ENCODE measurements at regions not wholly inside any gene's neighbourhood (a gene's known extent, or its start where the extent isn't known, plus 50 kb on each side); places are given as distances from the start of the nearest gene placed in this dataset.
A peak's percentile ranks its signal among the peaks of the same experiment; 100 is the strongest.

DNA sequence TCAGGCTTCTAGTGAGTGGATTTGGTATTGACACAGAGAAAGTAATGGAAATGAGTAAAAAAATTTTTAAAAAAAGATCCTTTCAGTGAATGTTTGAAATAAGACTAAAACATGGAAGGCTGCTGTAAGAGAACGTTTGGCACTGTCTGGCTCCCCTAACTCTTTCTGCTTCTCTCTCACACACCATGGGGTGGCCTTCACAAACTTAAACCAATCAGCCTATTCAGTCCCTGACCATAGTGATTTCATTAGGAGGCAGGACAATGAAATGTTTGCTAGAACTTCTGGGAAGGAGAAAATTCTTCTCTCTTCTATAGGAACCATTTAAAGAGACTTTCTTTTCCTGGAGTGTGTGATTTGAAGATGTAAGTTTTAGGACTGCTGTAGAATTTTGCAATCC is 84.2 kb upstream of the GRIN2B start:
- H2BK15ac ChIP-seq (replicated peaks; ENCODE audit: low read depth) = no peak overlapping the region
- no CpG with 5 or more reads among the region's 1 CpG for WGBS (ENCODE audit: extremely low coverage, insufficient coverage, low lambda C conversion rate)
- H3K27me3 ChIP-seq (ENCODE audit: insufficient read depth, low read length, poor library complexity) = no peaks in the 10 kb centered on the region
- H4K8ac ChIP-seq (ENCODE audit: low read depth, low read length) = no peak overlapping the region
- no peak overlapping the region for H3K4ac ChIP-seq (ENCODE audit: low read depth, low read length)
- H2AK5ac ChIP-seq (ENCODE audit: low read length) = no peak overlapping the region
- H3K56ac ChIP-seq (ENCODE audit: low read length) = no peak overlapping the region
- H3K79me2 ChIP-seq (ENCODE audit: control insufficient read depth, insufficient read depth, low read length) = no peaks in the 10 kb centered on the region
- no peak overlapping the region for H3K18ac ChIP-seq (ENCODE audit: low read length)
- no peak overlapping the region for H2BK120ac ChIP-seq (ENCODE audit: low read depth, low read length)
- H2BK5ac ChIP-seq (ENCODE audit: low read length) = no peak overlapping the region
- H3K27ac ChIP-seq (ENCODE audit: low read depth, low read length) = no peak overlapping the region
- no peak overlapping the region for H3K23ac ChIP-seq (ENCODE audit: low read length)
- no peak overlapping the region for H3K9ac ChIP-seq (ENCODE audit: low read length)
- no peak overlapping the region for H3K4me3 ChIP-seq (ENCODE audit: low read length)
- no peak for DNase-seq
- H4K5ac ChIP-seq (ENCODE audit: low read length) = no peak overlapping the region
- no peak overlapping the region for H3K4me2 ChIP-seq (ENCODE audit: low read length)
- no peaks in the 10 kb centered on the region for H3K4me1 ChIP-seq (ENCODE audit: control insufficient read depth, low read depth, low read length)
- no peaks in the 10 kb centered on the region for H3K79me1 ChIP-seq (ENCODE audit: low read length)
- no peaks in the 10 kb centered on the region for H3K36me3 ChIP-seq (ENCODE audit: control insufficient read depth, insufficient read depth, low read length)

DNA sequence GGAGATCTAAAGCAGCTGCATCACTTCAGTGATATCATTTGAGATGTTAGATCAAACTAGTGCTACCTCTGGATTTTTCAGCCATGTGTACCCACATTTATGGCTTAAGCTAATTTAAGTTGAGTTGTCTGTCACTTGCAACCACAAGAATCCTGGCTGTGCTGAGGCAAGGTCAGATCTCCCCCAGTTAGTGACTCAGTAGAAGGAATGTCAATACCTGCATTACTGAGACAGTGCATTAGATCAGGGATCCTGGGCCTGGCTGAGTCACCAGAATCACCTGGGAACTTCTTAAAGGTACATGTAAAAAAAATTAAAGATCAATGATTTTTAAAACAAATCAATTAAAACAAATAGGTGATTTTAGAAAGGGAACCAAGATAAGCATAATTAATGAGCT is 84.6 kb upstream of the GRIN2B start:
- DNase-seq = peak; percentile 56
- Histone ChIP-seq H3K27me3 (ENCODE audit: insufficient read depth, low read length, poor library complexity) (no peaks in the 10 kb centered on the region), H3K56ac (ENCODE audit: low read length) (no peak overlapping the region), H4K5ac (ENCODE audit: low read length) (no peak overlapping the region), H3K79me1 (ENCODE audit: low read length) (no peaks in the 10 kb centered on the region), H2BK5ac (ENCODE audit: low read length) (no peak overlapping the region), H3K4me1 (ENCODE audit: control insufficient read depth, low read depth, low read length) (no peaks in the 10 kb centered on the region), H3K4me2 (ENCODE audit: low read length) (no peak overlapping the region), H2AK5ac (ENCODE audit: low read length) (no peak overlapping the region), H4K8ac (ENCODE audit: low read depth, low read length) (no peak overlapping the region), H3K4me3 (ENCODE audit: low read length) (no peak overlapping the region), H2BK120ac (ENCODE audit: low read depth, low read length) (no peak overlapping the region), H3K23ac (ENCODE audit: low read length) (no peak overlapping the region), H3K18ac (ENCODE audit: low read length) (no peak overlapping the region), H2BK15ac (replicated peaks; ENCODE audit: low read depth) (no peak overlapping the region), H3K9ac (ENCODE audit: low read length) (no peak overlapping the region), H3K4ac (ENCODE audit: low read depth, low read length) (no peak overlapping the region), H3K79me2 (ENCODE audit: control insufficient read depth, insufficient read depth, low read length) (no peaks in the 10 kb centered on the region), H3K27ac (ENCODE audit: low read depth, low read length) (no peak overlapping the region), H3K36me3 (ENCODE audit: control insufficient read depth, insufficient read depth, low read length) (no peaks in the 10 kb centered on the region)

DNA sequence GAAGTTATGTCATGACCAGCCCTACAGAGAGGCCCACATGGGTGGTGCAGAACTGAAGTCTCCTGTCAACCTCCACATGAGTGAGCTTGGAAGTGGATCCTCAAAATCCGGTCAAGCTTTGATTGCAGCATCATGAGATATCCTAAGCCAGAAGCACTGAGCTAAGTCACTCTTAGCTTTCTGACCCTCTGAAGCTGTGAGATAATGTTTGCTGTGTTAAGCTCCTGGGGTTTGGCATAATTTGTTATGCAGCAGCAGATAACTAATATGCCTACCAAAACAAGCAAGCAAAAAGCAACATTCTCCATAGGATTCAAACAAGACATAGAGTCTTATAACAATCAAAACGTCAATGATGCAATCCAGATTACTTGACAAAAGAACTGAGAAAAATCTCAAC is 87.6 kb upstream of the GRIN2B start:
- no peak overlapping the region for H4K8ac ChIP-seq (ENCODE audit: low read depth, low read length)
- WGBS (ENCODE audit: extremely low coverage, insufficient coverage, low lambda C conversion rate) = no CpG with 5 or more reads among the region's 2 CpGs
- H3K9ac ChIP-seq (ENCODE audit: low read length) = no peak overlapping the region
- no peak overlapping the region for H3K4me2 ChIP-seq (ENCODE audit: low read length)
- no peaks in the 10 kb centered on the region for H3K27me3 ChIP-seq (ENCODE audit: insufficient read depth, low read length, poor library complexity)
- DNase-seq = no peak
- no peak overlapping the region for H4K5ac ChIP-seq (ENCODE audit: low read length)
- H3K4ac ChIP-seq (ENCODE audit: low read depth, low read length) = no peak overlapping the region
- H2AK5ac ChIP-seq (ENCODE audit: low read length) = no peak overlapping the region
- no peak overlapping the region for H3K4me3 ChIP-seq (ENCODE audit: low read length)
- no peak overlapping the region for H3K27ac ChIP-seq (ENCODE audit: low read depth, low read length)
- H3K79me2 ChIP-seq (ENCODE audit: control insufficient read depth, insufficient read depth, low read length) = no peaks in the 10 kb centered on the region
- H3K56ac ChIP-seq (ENCODE audit: low read length) = no peak overlapping the region
- H3K18ac ChIP-seq (ENCODE audit: low read length) = no peak overlapping the region
- no peak overlapping the region for H2BK5ac ChIP-seq (ENCODE audit: low read length)
- no peaks in the 10 kb centered on the region for H3K79me1 ChIP-seq (ENCODE audit: low read length)
- H3K36me3 ChIP-seq (ENCODE audit: control insufficient read depth, insufficient read depth, low read length) = no peaks in the 10 kb centered on the region
- no peak overlapping the region for H2BK120ac ChIP-seq (ENCODE audit: low read depth, low read length)
- H3K23ac ChIP-seq (ENCODE audit: low read length) = no peak overlapping the region
- no peaks in the 10 kb centered on the region for H3K4me1 ChIP-seq (ENCODE audit: control insufficient read depth, low read depth, low read length)
- no peak overlapping the region for H2BK15ac ChIP-seq (replicated peaks; ENCODE audit: low read depth)

DNA sequence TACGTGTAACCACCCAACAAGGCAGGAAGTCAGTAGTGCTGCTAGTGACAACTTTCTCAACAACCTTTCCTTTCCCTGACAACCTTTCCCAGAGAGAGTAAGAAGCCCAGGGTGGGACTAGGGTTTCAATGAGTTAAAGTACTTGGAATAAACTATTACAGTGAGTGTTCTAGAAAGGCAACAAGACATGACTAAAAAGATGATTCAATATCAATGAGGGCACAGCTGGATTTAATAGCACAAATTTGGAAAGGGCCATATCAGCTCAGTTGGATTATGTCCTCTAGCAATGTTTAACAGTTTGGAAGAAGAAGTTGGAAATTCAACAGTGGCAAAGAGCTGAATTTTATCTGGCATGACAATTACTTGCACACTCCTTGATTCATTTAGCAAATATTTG is 90.4 kb upstream of the GRIN2B start:
- Histone ChIP-seq H2BK120ac (ENCODE audit: low read depth, low read length) (no peak overlapping the region), H3K27me3 (ENCODE audit: insufficient read depth, low read length, poor library complexity) (no peaks in the 10 kb centered on the region), H3K36me3 (ENCODE audit: control insufficient read depth, insufficient read depth, low read length) (no peaks in the 10 kb centered on the region), H3K79me1 (ENCODE audit: low read length) (no peaks in the 10 kb centered on the region), H3K23ac (ENCODE audit: low read length) (no peak overlapping the region), H2AK5ac (ENCODE audit: low read length) (no peak overlapping the region), H3K79me2 (ENCODE audit: control insufficient read depth, insufficient read depth, low read length) (no peaks in the 10 kb centered on the region), H3K4ac (ENCODE audit: low read depth, low read length) (no peak overlapping the region), H3K56ac (ENCODE audit: low read length) (no peak overlapping the region), H3K27ac (ENCODE audit: low read depth, low read length) (no peak overlapping the region), H2BK15ac (replicated peaks; ENCODE audit: low read depth) (no peak overlapping the region), H3K4me3 (ENCODE audit: low read length) (no peak overlapping the region), H3K4me2 (ENCODE audit: low read length) (no peak overlapping the region), H3K4me1 (ENCODE audit: control insufficient read depth, low read depth, low read length) (no peaks in the 10 kb centered on the region), H3K9ac (ENCODE audit: low read length) (no peak overlapping the region), H4K8ac (ENCODE audit: low read depth, low read length) (no peak overlapping the region), H2BK5ac (ENCODE audit: low read length) (no peak overlapping the region), H4K5ac (ENCODE audit: low read length) (no peak overlapping the region), H3K18ac (ENCODE audit: low read length) (no peak overlapping the region)
- no peak for DNase-seq
- no CpG with 5 or more reads among the region's 1 CpG for WGBS (ENCODE audit: extremely low coverage, insufficient coverage, low lambda C conversion rate)

DNA sequence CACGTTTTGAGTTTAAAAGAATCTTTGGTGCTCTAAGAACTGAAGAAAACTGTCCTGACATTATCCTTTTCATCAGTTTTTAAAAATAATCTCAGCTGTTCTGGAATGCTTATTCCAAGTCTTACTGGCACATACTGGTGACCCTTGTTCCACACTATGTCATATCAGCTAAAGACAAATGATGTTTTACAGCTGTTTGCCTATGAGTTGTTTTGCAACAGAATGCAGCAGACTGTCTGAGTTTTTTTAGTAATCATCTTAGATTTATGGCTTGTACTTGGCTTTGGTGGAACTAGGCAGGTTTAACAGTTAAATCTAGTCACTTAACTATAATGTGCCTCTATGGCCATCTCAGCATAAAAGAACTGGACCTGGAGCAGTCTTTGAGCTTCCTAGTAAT is 91.6 kb upstream of the GRIN2B start:
- Histone ChIP-seq H3K27ac (ENCODE audit: low read depth, low read length) (no peak overlapping the region), H3K79me1 (ENCODE audit: low read length) (no peaks in the 10 kb centered on the region), H4K8ac (ENCODE audit: low read depth, low read length) (no peak overlapping the region), H3K18ac (ENCODE audit: low read length) (no peak overlapping the region), H3K4me2 (ENCODE audit: low read length) (no peak overlapping the region), H3K36me3 (ENCODE audit: control insufficient read depth, insufficient read depth, low read length) (no peaks in the 10 kb centered on the region), H2BK15ac (replicated peaks; ENCODE audit: low read depth) (no peak overlapping the region), H3K4me1 (ENCODE audit: control insufficient read depth, low read depth, low read length) (no peaks in the 10 kb centered on the region), H3K27me3 (ENCODE audit: insufficient read depth, low read length, poor library complexity) (no peaks in the 10 kb centered on the region), H3K56ac (ENCODE audit: low read length) (no peak overlapping the region), H2BK120ac (ENCODE audit: low read depth, low read length) (no peak overlapping the region), H4K5ac (ENCODE audit: low read length) (no peak overlapping the region), H3K4me3 (ENCODE audit: low read length) (no peak overlapping the region), H3K4ac (ENCODE audit: low read depth, low read length) (no peak overlapping the region), H3K79me2 (ENCODE audit: control insufficient read depth, insufficient read depth, low read length) (no peaks in the 10 kb centered on the region), H2BK5ac (ENCODE audit: low read length) (no peak overlapping the region), H2AK5ac (ENCODE audit: low read length) (no peak overlapping the region), H3K23ac (ENCODE audit: low read length) (no peak overlapping the region), H3K9ac (ENCODE audit: low read length) (no peak overlapping the region)
- DNase-seq = no peak
- WGBS (ENCODE audit: extremely low coverage, insufficient coverage, low lambda C conversion rate) = 100% methylated on average over 1 of the region's 1 CpG

DNA sequence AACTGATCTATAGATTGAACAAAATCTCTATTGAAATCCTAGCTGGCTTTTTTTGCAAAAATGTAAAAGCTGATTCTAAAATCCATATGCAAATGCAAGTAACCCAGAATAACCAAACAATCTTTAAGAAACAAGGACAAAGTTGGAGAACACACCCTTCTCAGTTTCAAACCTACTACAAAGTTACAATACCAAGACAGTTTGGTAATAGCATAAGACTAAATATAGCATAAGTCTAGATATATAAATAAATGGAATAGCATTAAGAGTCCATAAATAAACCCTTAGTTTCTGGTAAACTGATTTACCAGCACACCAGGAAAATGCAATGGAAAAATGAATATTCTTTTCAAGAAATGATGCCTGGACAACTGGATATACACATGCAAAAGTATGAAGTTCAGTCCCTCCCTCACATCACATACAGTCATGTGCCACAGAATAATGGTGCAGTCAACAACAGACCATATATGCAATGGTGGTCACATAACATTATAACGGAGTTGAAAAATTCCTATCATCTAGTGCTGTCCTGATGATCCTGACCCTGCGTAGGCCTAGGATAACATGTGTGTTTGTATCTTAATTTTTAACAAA is 94.5 kb upstream of the GRIN2B start:
- WGBS (ENCODE audit: extremely low coverage, insufficient coverage, low lambda C conversion rate) = no CpG with 5 or more reads among the region's 2 CpGs

More for the DNA sequence above, 94.5 kb upstream of the GRIN2B start:
- no peak overlapping the region for H3K9ac ChIP-seq (ENCODE audit: low read length)
- H3K4me1 ChIP-seq (ENCODE audit: control insufficient read depth, low read depth, low read length) = no peaks in the 10 kb centered on the region
- no peaks in the 10 kb centered on the region for H3K79me2 ChIP-seq (ENCODE audit: control insufficient read depth, insufficient read depth, low read length)
- H4K5ac ChIP-seq (ENCODE audit: low read length) = no peak overlapping the region
- no peak overlapping the region for H3K4ac ChIP-seq (ENCODE audit: low read depth, low read length)
- DNase-seq = no peak
- H3K4me2 ChIP-seq (ENCODE audit: low read length) = no peak overlapping the region
- no peaks in the 10 kb centered on the region for H3K36me3 ChIP-seq (ENCODE audit: control insufficient read depth, insufficient read depth, low read length)
- H3K27me3 ChIP-seq (ENCODE audit: insufficient read depth, low read length, poor library complexity) = no peaks in the 10 kb centered on the region
- no peak overlapping the region for H2BK15ac ChIP-seq (replicated peaks; ENCODE audit: low read depth)
- no peak overlapping the region for H3K27ac ChIP-seq (ENCODE audit: low read depth, low read length)
- H3K23ac ChIP-seq (ENCODE audit: low read length) = no peak overlapping the region
- H4K8ac ChIP-seq (ENCODE audit: low read depth, low read length) = no peak overlapping the region
- H3K79me1 ChIP-seq (ENCODE audit: low read length) = no peaks in the 10 kb centered on the region
- H3K56ac ChIP-seq (ENCODE audit: low read length) = no peak overlapping the region
- no peak overlapping the region for H3K4me3 ChIP-seq (ENCODE audit: low read length)
- no peak overlapping the region for H2BK5ac ChIP-seq (ENCODE audit: low read length)
- H2AK5ac ChIP-seq (ENCODE audit: low read length) = no peak overlapping the region
- no peak overlapping the region for H2BK120ac ChIP-seq (ENCODE audit: low read depth, low read length)
- no peak overlapping the region for H3K18ac ChIP-seq (ENCODE audit: low read length)

Data from mesendoderm (in vitro differentiated cells).